Neural progenitor cell (in vitro differentiated cells): ENCODE measurements at regions not wholly inside any gene's neighbourhood (a gene's known extent, or its start where the extent isn't known, plus 50 kb on each side); places are given as distances from the start of the nearest gene placed in this dataset.

Source experiments
- CTCF ChIP-seq: fragments of 200-600 bp; sonication (generic); IDR thresholded peaks from 2 replicates; pipeline ENCODE4 v1.5.1; 2017; ENCODE audit warnings: antibody characterized with exemption, mild to moderate bottlenecking
- EZH2 ChIP-seq: fragments of 200-600 bp; sonication (generic); IDR thresholded peaks from 2 replicates; pipeline ENCODE4 v1.6.1; 2017; ENCODE audit warnings: antibody characterized with exemption, mild to moderate bottlenecking, moderate library complexity
- EZH2phosphoT487 ChIP-seq: fragments of 200-600 bp; sonication (generic); IDR thresholded peaks from 2 replicates; pipeline ENCODE4 v1.6.1; 2017; ENCODE audit warnings: antibody characterized with exemption

- TF ChIP-seq CTCF (no peak), EZH2phosphoT487 (no peak), EZH2 (no peak)
Measured at GRCh38 chr20:51916244-51916643, 113.9 kb upstream of the SALL4 start.
